Naive B cell (primary cell): ENCODE measurements at regions not wholly inside any gene's neighbourhood (a gene's known extent, or its start where the extent isn't known, plus 50 kb on each side); places are given as distances from the start of the nearest gene placed in this dataset.
A peak's percentile ranks its signal among the peaks of the same experiment; 100 is the strongest.

Experiments used
- ATAC-seq, 2 donors: fragments of 150-1000 bp; cut with Tn5 transposase; 2 replicates each; pipeline ENCODE4 v1.10.0; 2021; ENCODE audit warnings: low read depth in 2 of 2, mild to moderate bottlenecking in 2 of 2, moderate library complexity in 2 of 2
- DNase-seq: peaks from one replicate; pipeline ENCODE4 v3.0.0; 2022
- H3K27ac Mint-ChIP-seq, 6 donors: one replicate each; pipeline ENCODE4 v1.8.0; 2020 to 2022; ENCODE audit warnings: mild to moderate bottlenecking in 6 of 6, mixed read lengths in 6 of 6, moderate library complexity in 5 of 6, inconsistent platforms in 2 of 6
- H3K27me3 Mint-ChIP-seq, 3 donors: one replicate each; pipeline ENCODE4 v1.8.0; 2021 to 2022; ENCODE audit warnings: mixed read lengths in 3 of 3, mild to moderate bottlenecking in 1 of 3
- H3K36me3 Mint-ChIP-seq, 2 donors: one replicate each; pipeline ENCODE4 v1.8.0; 2020 to 2022; ENCODE audit warnings: mixed read lengths in 2 of 2, inconsistent platforms in 1 of 2, mild to moderate bottlenecking in 1 of 2
- H3K4me1 Mint-ChIP-seq, 3 donors: one replicate each; pipeline ENCODE4 v1.8.0; 2020 to 2022; ENCODE audit warnings: mixed read lengths in 3 of 3, inconsistent platforms in 1 of 3, mild to moderate bottlenecking in 1 of 3, moderate library complexity in 1 of 3
- H3K4me3 Mint-ChIP-seq, 8 donors: one replicate each; pipeline ENCODE4 v1.8.0; 2020 to 2022; ENCODE audit warnings: mild to moderate bottlenecking in 8 of 8, mixed read lengths in 8 of 8, moderate library complexity in 8 of 8, inconsistent platforms in 2 of 8
- H3K9me3 Mint-ChIP-seq, 7 donors: one replicate each; pipeline ENCODE4 v1.8.0; 2020 to 2022; ENCODE audit warnings: mixed read lengths in 7 of 7, mild to moderate bottlenecking in 5 of 7, inconsistent platforms in 2 of 7, moderate library complexity in 1 of 7

- H3K27me3 Mint-ChIP-seq = no peaks in the 10 kb centered on the region
- H3K36me3 Mint-ChIP-seq = peaks cover 0 to 6% of the 10 kb centered on the region in 2 donors
- H3K27ac Mint-ChIP-seq = no peak overlapping the region
- ATAC-seq (no peak), DNase-seq (no peak)
- no peak overlapping the region for H3K4me3 Mint-ChIP-seq
- H3K4me1 Mint-ChIP-seq = peaks cover 0 to 4% (median 0%) of the 10 kb centered on the region in 3 donors
- H3K9me3 Mint-ChIP-seq = peaks cover 0 to 6% (median 3%) of the 10 kb centered on the region in 7 donors
Observed at GRCh38 chr2:183214680-183215079, 90.4 kb downstream of the NUP35 start.

- no peaks in the 10 kb centered on the region for H3K36me3 Mint-ChIP-seq
- no peak overlapping the region for H3K27ac Mint-ChIP-seq
- H3K9me3 Mint-ChIP-seq = no peaks in the 10 kb centered on the region
- peaks cover 0 to 4% (median 0%) of the 10 kb centered on the region in 3 donors for H3K4me1 Mint-ChIP-seq
- ATAC-seq (no peak), DNase-seq (no peak)
- H3K4me3 Mint-ChIP-seq = no peak overlapping the region
- H3K27me3 Mint-ChIP-seq = no peaks in the 10 kb centered on the region
Observed at GRCh38 chr2:183215917-183216316, 91.7 kb downstream of the NUP35 start.

- H3K4me3 Mint-ChIP-seq = no peak overlapping the region
- peaks cover 0 to 5% of the 10 kb centered on the region in 2 donors for H3K36me3 Mint-ChIP-seq
- no peak for ATAC-seq
- H3K9me3 Mint-ChIP-seq = peaks cover 0 to 3% (median 0%) of the 10 kb centered on the region in 7 donors
- no peak overlapping the region for H3K27ac Mint-ChIP-seq
- no peaks in the 10 kb centered on the region for H3K27me3 Mint-ChIP-seq
- no peak for DNase-seq
- H3K4me1 Mint-ChIP-seq = no peaks in the 10 kb centered on the region
Observed at GRCh38 chr2:183219888-183220287, 95.6 kb downstream of the NUP35 start.

- DNase-seq (no peak), ATAC-seq (no peak)
- Mint-ChIP-seq H3K27me3 (no peaks in the 10 kb centered on the region), H3K36me3 (peaks cover 8 to 11% of the 10 kb centered on the region in 2 donors), H3K4me3 (no peak overlapping the region), H3K27ac (no peak overlapping the region), H3K4me1 (no peaks in the 10 kb centered on the region), H3K9me3 (peaks cover 0 to 8% (median 0%) of the 10 kb centered on the region in 7 donors)
Observed at GRCh38 chr2:183222751-183223150, 98.5 kb downstream of the NUP35 start.

GRCh38 chr2:183224948-183225347 is 100.7 kb downstream of the NUP35 start:
- Mint-ChIP-seq H3K36me3 (peaks cover 8 to 11% of the 10 kb centered on the region in 2 donors), H3K4me3 (no peak overlapping the region), H3K9me3 (peaks cover 0 to 8% (median 0%) of the 10 kb centered on the region in 7 donors), H3K27me3 (no peaks in the 10 kb centered on the region), H3K27ac (no peak overlapping the region), H3K4me1 (no peaks in the 10 kb centered on the region)
- ATAC-seq (no peak), DNase-seq (no peak)

GRCh38 chr2:183227176-183227575 is 102.9 kb downstream of the NUP35 start:
- DNase-seq (no peak), ATAC-seq (no peak)
- H3K27me3 Mint-ChIP-seq = no peaks in the 10 kb centered on the region
- no peaks in the 10 kb centered on the region for H3K4me1 Mint-ChIP-seq
- peaks cover 0 to 8% (median 0%) of the 10 kb centered on the region in 7 donors for H3K9me3 Mint-ChIP-seq
- H3K4me3 Mint-ChIP-seq = no peak overlapping the region
- no peak overlapping the region for H3K27ac Mint-ChIP-seq
- peaks cover 8 to 11% of the 10 kb centered on the region in 2 donors for H3K36me3 Mint-ChIP-seq

- H3K9me3 Mint-ChIP-seq = peaks cover 0 to 14% (median 4%) of the 10 kb centered on the region in 7 donors
- peaks cover 6 to 8% of the 10 kb centered on the region in 2 donors for H3K36me3 Mint-ChIP-seq
- no peaks in the 10 kb centered on the region for H3K27me3 Mint-ChIP-seq
- no peaks in the 10 kb centered on the region for H3K4me1 Mint-ChIP-seq
- ATAC-seq (no peak), DNase-seq (no peak)
- no peak overlapping the region for H3K4me3 Mint-ChIP-seq
- no peak overlapping the region for H3K27ac Mint-ChIP-seq
Observed at GRCh38 chr2:183229386-183229785, 105.1 kb downstream of the NUP35 start.

- H3K36me3 Mint-ChIP-seq = no peaks in the 10 kb centered on the region
- H3K4me1 Mint-ChIP-seq = no peaks in the 10 kb centered on the region
- H3K27ac Mint-ChIP-seq = no peak overlapping the region
- no peaks in the 10 kb centered on the region for H3K27me3 Mint-ChIP-seq
- no peak overlapping the region for H3K4me3 Mint-ChIP-seq
- peaks cover 0 to 6% (median 3%) of the 10 kb centered on the region in 7 donors for H3K9me3 Mint-ChIP-seq
- no peak for DNase-seq
- no peak for ATAC-seq
Observed at GRCh38 chr2:183232161-183232865, 108.1 kb downstream of the NUP35 start.

GRCh38 chr2:183242937-183243336 is 118.7 kb downstream of the NUP35 start:
- no peak for DNase-seq
- Mint-ChIP-seq H3K4me1 (no peaks in the 10 kb centered on the region), H3K27me3 (no peaks in the 10 kb centered on the region), H3K36me3 (no peaks in the 10 kb centered on the region), H3K9me3 (peaks cover 0 to 2% (median 0%) of the 10 kb centered on the region in 7 donors), H3K27ac (no peak overlapping the region), H3K4me3 (no peak overlapping the region)
- no peak for ATAC-seq

- Mint-ChIP-seq H3K4me3 (no peak overlapping the region), H3K36me3 (no peaks in the 10 kb centered on the region), H3K9me3 (no peaks in the 10 kb centered on the region), H3K27me3 (no peaks in the 10 kb centered on the region), H3K4me1 (no peaks in the 10 kb centered on the region), H3K27ac (peak overlapping the region in 1 of 6 donors; percentile 79)
- DNase-seq (no peak), ATAC-seq (no peak)
Observed at GRCh38 chr2:183243758-183244157, 119.5 kb downstream of the NUP35 start.

- Mint-ChIP-seq H3K4me3 (no peak overlapping the region), H3K9me3 (no peaks in the 10 kb centered on the region), H3K4me1 (no peaks in the 10 kb centered on the region), H3K27me3 (no peaks in the 10 kb centered on the region), H3K27ac (no peak overlapping the region), H3K36me3 (no peaks in the 10 kb centered on the region)
- no peak for ATAC-seq
- DNase-seq = no peak
Observed at GRCh38 chr2:183244300-183244844, 120.1 kb downstream of the NUP35 start.

GRCh38 chr2:183248866-183249567 is 124.8 kb downstream of the NUP35 start:
- H3K36me3 Mint-ChIP-seq = no peaks in the 10 kb centered on the region
- DNase-seq (no peak), ATAC-seq (no peak)
- no peak overlapping the region for H3K27ac Mint-ChIP-seq
- no peaks in the 10 kb centered on the region for H3K4me1 Mint-ChIP-seq
- no peaks in the 10 kb centered on the region for H3K9me3 Mint-ChIP-seq
- H3K27me3 Mint-ChIP-seq = no peaks in the 10 kb centered on the region
- H3K4me3 Mint-ChIP-seq = no peak overlapping the region

GRCh38 chr2:183250061-183250460 is 125.8 kb downstream of the NUP35 start:
- Mint-ChIP-seq H3K27ac (no peak overlapping the region), H3K4me3 (no peak overlapping the region), H3K27me3 (no peaks in the 10 kb centered on the region), H3K36me3 (no peaks in the 10 kb centered on the region), H3K9me3 (no peaks in the 10 kb centered on the region), H3K4me1 (no peaks in the 10 kb centered on the region)
- DNase-seq (no peak), ATAC-seq (no peak)

GRCh38 chr2:183250472-183250871 is 126.2 kb downstream of the NUP35 start:
- Mint-ChIP-seq H3K27me3 (no peaks in the 10 kb centered on the region), H3K4me1 (no peaks in the 10 kb centered on the region), H3K27ac (no peak overlapping the region), H3K36me3 (no peaks in the 10 kb centered on the region), H3K9me3 (no peaks in the 10 kb centered on the region), H3K4me3 (no peak overlapping the region)
- ATAC-seq = no peak
- DNase-seq = no peak
